PC-3 (cell line): ENCODE measurements at regions not wholly inside any gene's neighbourhood (a gene's known extent, or its start where the extent isn't known, plus 50 kb on each side); places are given as distances from the start of the nearest gene placed in this dataset.

Experiments
- ATAC-seq: fragments of 200-7000 bp; cut with Tn5 transposase; 2 replicates; pipeline ENCODE4 v1.9.1; 2020; ENCODE audit warnings: mild to moderate bottlenecking, moderate library complexity
- BruUV-seq: library from RNA; stranded (reverse); fragments of 400-500 nt; replicated peaks from 2 replicates; lab custom pipeline; 2021; lab: Mats Ljungman, UMichigan
- CTCF ChIA-PET: fragments of 300-600 bp; sonication (Branson Sonifier 250); formaldehyde crosslinking; loops from one replicate; lab custom pipeline; 2022; ENCODE audit warnings: antibody characterized with exemption; lab: Charles Lee
- POLR2A ChIA-PET: fragments of 300-600 bp; sonication (Branson Sonifier 250); formaldehyde crosslinking; loops from one replicate; lab custom pipeline; 2022; ENCODE audit warnings: antibody characterized with exemption; ENCODE audit not compliant: unreplicated experiment; lab: Charles Lee
- DNase-seq: peaks from one replicate; pipeline ENCODE4 v3.0.0-alpha.2; 2015
- H2AFZ ChIP-seq: fragments of 300-600 bp; sonication (generic); 2 replicates; pipeline ENCODE4 v1.6.0; 2016; ENCODE audit warnings: antibody characterized with exemption, low read length
- H3F3A ChIP-seq: fragments of 300-600 bp; sonication (generic); one replicate; pipeline ENCODE4 v1.6.0; 2017; ENCODE audit warnings: antibody characterized with exemption, low read length, control low read depth, mild to moderate bottlenecking; ENCODE audit not compliant: unreplicated experiment
- H3K27ac ChIP-seq: fragments of 300-600 bp; sonication (generic); 2 replicates; pipeline ENCODE4 v1.5.1; 2016; ENCODE audit warnings: mild to moderate bottlenecking, low read length
- H3K27me3 ChIP-seq: fragments of 300-600 bp; sonication (generic); 2 replicates; pipeline ENCODE4 v1.6.1; 2016; ENCODE audit warnings: low read length, mixed read lengths
- H3K36me3 ChIP-seq: fragments of 300-600 bp; sonication (generic); 2 replicates; pipeline ENCODE4 v1.6.1; 2016; ENCODE audit warnings: low read depth, mixed run types, low read length, mixed read lengths
- H3K4me1 ChIP-seq: fragments of 300-600 bp; sonication (generic); 2 replicates; pipeline ENCODE4 v1.5.1; 2016; ENCODE audit warnings: low read length; ENCODE audit not compliant: insufficient read depth
- H3K4me2 ChIP-seq: fragments of 300-600 bp; sonication (generic); 2 replicates; pipeline ENCODE4 v1.6.0; 2016; ENCODE audit warnings: low read length
- H3K4me3 ChIP-seq: fragments of 300-600 bp; sonication (generic); 2 replicates; pipeline ENCODE4 v1.5.1; 2016; ENCODE audit warnings: mild to moderate bottlenecking, low read length, mixed read lengths
- H3K79me2 ChIP-seq: fragments of 300-600 bp; sonication (generic); 2 replicates; pipeline ENCODE4 v1.6.1; 2017; ENCODE audit warnings: low read length, mixed read lengths
- H3K9ac ChIP-seq: fragments of 300-600 bp; sonication (generic); 2 replicates; pipeline ENCODE4 v1.6.0; 2016; ENCODE audit warnings: mild to moderate bottlenecking, low read length
- H3K9me2 ChIP-seq: fragments of 300-600 bp; sonication (generic); replicated peaks from 2 replicates; pipeline ENCODE4 v1.6.1; 2016; ENCODE audit warnings: mixed run types, low read length, mixed read lengths
- H3K9me3 ChIP-seq: fragments of 300-600 bp; sonication (generic); 2 replicates; pipeline ENCODE4 v1.6.1; 2016; ENCODE audit warnings: low read length, mixed read lengths
- H4K20me1 ChIP-seq: fragments of 300-600 bp; sonication (generic); 2 replicates; pipeline ENCODE4 v1.6.1; 2016; ENCODE audit warnings: low read length, mixed read lengths
- EZH2 ChIP-seq: fragments of 300-600 bp; sonication (generic); IDR thresholded peaks from one replicate; pipeline ENCODE4 v1.6.1; 2017; ENCODE audit warnings: antibody characterized with exemption, mild to moderate bottlenecking, low read length; ENCODE audit not compliant: unreplicated experiment
- EZH2phosphoT487 ChIP-seq: fragments of 300-600 bp; sonication (generic); IDR thresholded peaks from 2 replicates; pipeline ENCODE4 v1.6.1; 2018; ENCODE audit warnings: mild to moderate bottlenecking, antibody characterized with exemption, low read length, borderline replicate concordance
- intact Hi-C: fragments of 100-400 bp; cut with micrococcal nuclease; formaldehyde crosslinking; loops from 2 replicates; pipeline ENCODE4 v1.9.0; 2023
- TF ChIP-seq, protein P1 (sequence below): fragments of 300-600 bp; sonication (generic); conservative IDR thresholded peaks from 2 replicates; pipeline ENCODE4 v1.5.1; 2017; ENCODE audit warnings: antibody characterized with exemption, low read depth, mild to moderate bottlenecking, low read length

DNA sequence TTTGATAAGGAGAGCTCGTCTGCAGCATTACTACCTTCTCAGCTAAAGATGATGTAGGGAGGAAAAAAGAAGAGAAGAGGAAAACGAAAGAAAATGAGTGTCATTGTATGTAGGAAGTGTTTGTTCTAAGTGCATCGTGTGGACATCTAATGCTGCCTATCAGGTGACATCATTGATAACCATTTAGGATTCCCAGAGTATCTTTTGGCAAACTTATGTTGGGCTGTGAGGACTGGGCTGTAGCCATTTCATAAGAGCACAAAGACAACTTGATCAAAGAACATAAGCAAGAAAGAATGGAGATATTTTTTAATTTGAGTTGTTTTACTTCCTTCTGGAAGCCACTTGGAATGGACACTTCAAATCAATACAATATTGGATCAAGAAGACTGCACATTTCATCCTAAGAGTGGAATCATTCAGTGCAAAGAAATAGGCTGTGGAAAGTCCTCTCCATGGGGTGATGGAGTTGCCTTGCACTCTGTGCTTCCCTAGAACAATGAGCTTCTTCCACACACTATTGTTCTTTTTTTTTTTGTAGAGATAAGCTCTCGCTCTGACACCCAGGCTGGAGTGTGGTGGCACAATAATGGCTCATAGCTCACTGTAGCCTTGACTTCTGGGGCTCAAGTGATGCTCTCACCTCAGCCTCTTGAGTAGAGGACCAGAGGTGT, 52.4 kb upstream of the UBL3 start:
- no peak overlapping the region for H3K9ac ChIP-seq
- TF ChIP-seq EZH2phosphoT487 (no peak), EZH2 (no peak)
- TF ChIP-seq, protein P1, sequence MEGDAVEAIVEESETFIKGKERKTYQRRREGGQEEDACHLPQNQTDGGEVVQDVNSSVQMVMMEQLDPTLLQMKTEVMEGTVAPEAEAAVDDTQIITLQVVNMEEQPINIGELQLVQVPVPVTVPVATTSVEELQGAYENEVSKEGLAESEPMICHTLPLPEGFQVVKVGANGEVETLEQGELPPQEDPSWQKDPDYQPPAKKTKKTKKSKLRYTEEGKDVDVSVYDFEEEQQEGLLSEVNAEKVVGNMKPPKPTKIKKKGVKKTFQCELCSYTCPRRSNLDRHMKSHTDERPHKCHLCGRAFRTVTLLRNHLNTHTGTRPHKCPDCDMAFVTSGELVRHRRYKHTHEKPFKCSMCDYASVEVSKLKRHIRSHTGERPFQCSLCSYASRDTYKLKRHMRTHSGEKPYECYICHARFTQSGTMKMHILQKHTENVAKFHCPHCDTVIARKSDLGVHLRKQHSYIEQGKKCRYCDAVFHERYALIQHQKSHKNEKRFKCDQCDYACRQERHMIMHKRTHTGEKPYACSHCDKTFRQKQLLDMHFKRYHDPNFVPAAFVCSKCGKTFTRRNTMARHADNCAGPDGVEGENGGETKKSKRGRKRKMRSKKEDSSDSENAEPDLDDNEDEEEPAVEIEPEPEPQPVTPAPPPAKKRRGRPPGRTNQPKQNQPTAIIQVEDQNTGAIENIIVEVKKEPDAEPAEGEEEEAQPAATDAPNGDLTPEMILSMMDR, result no peak
- H3K27ac ChIP-seq, result no peak overlapping the region
- no peaks in the 10 kb centered on the region for H3K27me3 ChIP-seq
- no peak overlapping the region for H3K4me3 ChIP-seq
- no peaks in the 10 kb centered on the region for H3K9me3 ChIP-seq
- H4K20me1 ChIP-seq, result no peaks in the 10 kb centered on the region
- no peaks in the 10 kb centered on the region for H3F3A ChIP-seq
- ChIA-PET POLR2A (no interaction called here), CTCF (interaction anchor here (0.5 kb wide), 1 partner anchor 132 kb away, joined by 3 read pairs; no protein-coding TSS in a partner anchor)
- H3K79me2 ChIP-seq, result no peaks in the 10 kb centered on the region
- no peaks in the 10 kb centered on the region for H3K36me3 ChIP-seq
- H3K4me1 ChIP-seq, result peaks cover 24% of the 10 kb centered on the region
- no peaks in the 10 kb centered on the region for H3K9me2 ChIP-seq
- intact Hi-C loops, result loop anchor here (5.0 kb wide), 1 partner anchor 35 kb away; no protein-coding TSS in a partner anchor
- DNase-seq (no peak), ATAC-seq (no peak)
- H3K4me2 ChIP-seq, result peak overlapping the region; percentile 63
- no peak overlapping the region; the same call in 1 of the 2 replicates for H2AFZ ChIP-seq
- BruUV-seq, result no TSS peak

DNA sequence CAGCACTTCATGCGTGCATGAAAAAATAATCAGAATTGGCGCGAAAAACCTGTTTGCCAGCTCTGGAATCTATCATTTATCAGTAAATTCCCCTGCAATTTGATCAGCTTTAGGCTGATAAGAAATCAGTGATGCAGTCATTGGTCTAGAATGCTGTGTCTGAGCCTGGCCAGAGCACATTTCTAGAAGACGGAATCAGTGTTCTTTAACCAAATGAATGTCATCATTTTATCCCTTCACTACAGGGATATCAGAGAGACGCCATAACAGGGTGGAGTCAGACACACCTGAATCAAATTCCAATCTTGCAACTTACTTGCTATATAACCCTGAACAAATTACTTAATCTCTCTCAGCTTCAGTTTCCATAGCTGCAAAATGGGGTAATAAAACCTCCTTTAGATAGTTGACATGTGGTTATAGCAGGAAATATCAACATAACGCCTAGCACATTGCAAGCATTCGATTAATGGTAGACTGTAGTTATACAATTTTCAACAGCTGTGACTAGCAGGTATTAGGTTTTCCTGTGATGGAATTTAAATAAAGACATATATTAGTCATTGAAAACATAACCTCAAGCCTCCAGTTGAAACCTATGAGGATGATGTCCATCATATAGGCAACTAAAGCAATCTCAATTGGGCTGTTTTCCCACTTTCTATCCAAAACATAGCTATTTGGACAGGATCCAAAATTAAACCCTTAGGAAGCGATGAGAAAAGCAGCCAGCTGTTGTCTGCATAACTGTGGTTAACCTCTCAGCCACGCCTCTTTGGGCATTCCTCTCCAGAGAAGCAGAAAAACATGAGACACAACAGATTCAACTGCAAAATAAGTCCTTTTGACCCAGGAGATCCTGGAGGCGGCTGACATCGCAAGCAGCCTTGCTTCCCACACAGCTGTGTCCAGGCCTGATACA, 51.6 kb upstream of the UBL3 start:
- Histone ChIP-seq H3K9me3 (no peaks in the 10 kb centered on the region), H3K27me3 (no peaks in the 10 kb centered on the region), H3K4me1 (peaks cover 24% of the 10 kb centered on the region), H3F3A (no peaks in the 10 kb centered on the region), H3K4me2 (peak overlapping the region; percentile 63), H3K27ac (no peak overlapping the region), H3K9ac (no peak overlapping the region), H3K4me3 (no peak overlapping the region), H3K79me2 (no peaks in the 10 kb centered on the region), H3K36me3 (no peaks in the 10 kb centered on the region), H2AFZ (no peak overlapping the region; the same call in 1 of the 2 replicates), H4K20me1 (no peaks in the 10 kb centered on the region), H3K9me2 (no peaks in the 10 kb centered on the region)
- CTCF ChIA-PET, result interaction anchor here (0.5 kb wide), 1 partner anchor 131 kb away, joined by 3 read pairs; no protein-coding TSS in a partner anchor
- POLR2A ChIA-PET, result no interaction called here
- no TSS peak for BruUV-seq
- TF ChIP-seq EZH2, result no peak
- peak; percentile 72 for ATAC-seq
- intact Hi-C loops, result loop anchor here (5.0 kb wide), 1 partner anchor 35 kb away; no protein-coding TSS in a partner anchor
- peak; percentile 85 for DNase-seq
